ENCODE measurements at regions not wholly inside any gene's neighbourhood (a gene's known extent, or its start where the extent isn't known, plus 50 kb on each side); places are given as distances from the start of the nearest gene placed in this dataset.

DNA sequence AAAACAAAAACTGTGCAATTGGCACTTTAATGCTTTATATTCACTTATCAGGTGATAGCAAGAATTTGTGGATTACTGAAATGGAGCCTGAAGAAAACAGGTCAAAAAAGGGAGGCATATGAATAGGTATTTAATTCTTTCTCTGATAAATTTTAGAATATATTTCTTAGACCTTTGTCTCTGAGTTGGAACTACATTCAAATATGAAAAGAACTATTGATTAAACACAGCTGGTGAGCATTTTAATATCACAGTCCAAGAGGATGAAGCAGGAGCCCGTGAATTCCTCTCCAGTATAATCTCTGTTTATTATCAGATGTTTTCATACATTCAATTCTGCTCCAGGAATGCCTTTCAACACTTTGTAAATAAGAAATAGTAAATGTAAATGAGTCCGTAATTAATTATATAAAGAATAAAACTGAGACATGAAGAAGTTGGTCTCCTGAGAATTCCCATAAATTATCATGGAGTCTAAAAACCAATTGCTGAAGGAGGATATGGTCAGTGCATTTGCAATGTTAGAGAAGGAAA lies 86.3 kb upstream of the ARHGEF26 start:
- TF ChIP-seq, protein P1, sequence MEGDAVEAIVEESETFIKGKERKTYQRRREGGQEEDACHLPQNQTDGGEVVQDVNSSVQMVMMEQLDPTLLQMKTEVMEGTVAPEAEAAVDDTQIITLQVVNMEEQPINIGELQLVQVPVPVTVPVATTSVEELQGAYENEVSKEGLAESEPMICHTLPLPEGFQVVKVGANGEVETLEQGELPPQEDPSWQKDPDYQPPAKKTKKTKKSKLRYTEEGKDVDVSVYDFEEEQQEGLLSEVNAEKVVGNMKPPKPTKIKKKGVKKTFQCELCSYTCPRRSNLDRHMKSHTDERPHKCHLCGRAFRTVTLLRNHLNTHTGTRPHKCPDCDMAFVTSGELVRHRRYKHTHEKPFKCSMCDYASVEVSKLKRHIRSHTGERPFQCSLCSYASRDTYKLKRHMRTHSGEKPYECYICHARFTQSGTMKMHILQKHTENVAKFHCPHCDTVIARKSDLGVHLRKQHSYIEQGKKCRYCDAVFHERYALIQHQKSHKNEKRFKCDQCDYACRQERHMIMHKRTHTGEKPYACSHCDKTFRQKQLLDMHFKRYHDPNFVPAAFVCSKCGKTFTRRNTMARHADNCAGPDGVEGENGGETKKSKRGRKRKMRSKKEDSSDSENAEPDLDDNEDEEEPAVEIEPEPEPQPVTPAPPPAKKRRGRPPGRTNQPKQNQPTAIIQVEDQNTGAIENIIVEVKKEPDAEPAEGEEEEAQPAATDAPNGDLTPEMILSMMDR (IDR thresholded peaks at IDR 0.05), result no peak
- no peak for TF ChIP-seq EZH2 (IDR thresholded peaks at IDR 0.05; ENCODE audit: borderline replicate concordance, insufficient read depth, low read depth, low read length, poor library complexity, severe bottlenecking)
